ENCODE measurements at regions not wholly inside any gene's neighbourhood (a gene's known extent, or its start where the extent isn't known, plus 50 kb on each side); places are given as distances from the start of the nearest gene placed in this dataset.
A peak's percentile ranks its signal among the peaks of the same experiment; 100 is the strongest.
"Not testable (repeated sequence)": the region's sequence is repeated elsewhere in the genome, so short reads cannot be mapped to it uniquely, and the experiment has no call there.

GRCh38 chr15:96199111-96199510 is 131.4 kb upstream of the NR2F2 start:
- TF ChIP-seq, protein P1, sequence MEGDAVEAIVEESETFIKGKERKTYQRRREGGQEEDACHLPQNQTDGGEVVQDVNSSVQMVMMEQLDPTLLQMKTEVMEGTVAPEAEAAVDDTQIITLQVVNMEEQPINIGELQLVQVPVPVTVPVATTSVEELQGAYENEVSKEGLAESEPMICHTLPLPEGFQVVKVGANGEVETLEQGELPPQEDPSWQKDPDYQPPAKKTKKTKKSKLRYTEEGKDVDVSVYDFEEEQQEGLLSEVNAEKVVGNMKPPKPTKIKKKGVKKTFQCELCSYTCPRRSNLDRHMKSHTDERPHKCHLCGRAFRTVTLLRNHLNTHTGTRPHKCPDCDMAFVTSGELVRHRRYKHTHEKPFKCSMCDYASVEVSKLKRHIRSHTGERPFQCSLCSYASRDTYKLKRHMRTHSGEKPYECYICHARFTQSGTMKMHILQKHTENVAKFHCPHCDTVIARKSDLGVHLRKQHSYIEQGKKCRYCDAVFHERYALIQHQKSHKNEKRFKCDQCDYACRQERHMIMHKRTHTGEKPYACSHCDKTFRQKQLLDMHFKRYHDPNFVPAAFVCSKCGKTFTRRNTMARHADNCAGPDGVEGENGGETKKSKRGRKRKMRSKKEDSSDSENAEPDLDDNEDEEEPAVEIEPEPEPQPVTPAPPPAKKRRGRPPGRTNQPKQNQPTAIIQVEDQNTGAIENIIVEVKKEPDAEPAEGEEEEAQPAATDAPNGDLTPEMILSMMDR (IDR thresholded peaks at IDR 0.05), result no peak
- no peak overlapping the region for H3K4me3 ChIP-seq
- intact Hi-C loops (cut with DNase I), result no loop called here
- no peaks in the 10 kb centered on the region for H3K9me3 ChIP-seq
- DNase-seq (no peak), ATAC-seq (no peak)
- H3K36me3 ChIP-seq, result no peaks in the 10 kb centered on the region
- H3K4me1 ChIP-seq, result no peaks in the 10 kb centered on the region
- no peak overlapping the region for H3K27ac ChIP-seq
- H3K27me3 ChIP-seq (ENCODE audit: low read depth), result no peaks in the 10 kb centered on the region

DNA sequence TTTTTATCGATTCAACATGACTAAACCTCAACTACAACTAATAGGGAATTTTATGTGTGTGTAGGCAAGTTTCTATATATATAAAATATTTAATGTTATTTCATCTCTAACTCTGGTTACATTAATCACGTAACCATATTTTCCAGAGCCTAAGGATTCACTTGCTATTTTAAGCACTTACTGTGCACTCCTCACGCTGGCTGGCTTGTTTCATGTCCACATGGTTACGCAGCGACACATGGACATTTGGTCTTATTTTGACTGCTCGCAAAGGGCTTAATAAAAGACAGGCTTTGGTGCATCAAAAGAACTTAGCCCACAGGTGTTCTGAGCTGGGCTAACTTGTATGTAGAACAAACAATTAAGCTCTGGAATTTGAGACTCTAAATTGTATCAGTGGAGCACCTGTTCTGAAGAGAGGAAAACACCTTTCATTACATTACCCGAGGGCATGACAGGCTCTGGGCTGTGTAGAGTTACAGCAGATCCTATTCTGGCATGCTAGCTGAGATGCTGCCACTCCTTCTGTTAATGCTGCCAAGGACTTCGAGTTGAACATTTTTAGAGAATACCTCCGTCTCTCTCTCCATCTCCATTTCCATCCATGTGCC is 130.0 kb upstream of the NR2F2 start:
- H3K4me1 ChIP-seq, result no peaks in the 10 kb centered on the region
- H3K27ac ChIP-seq, result no peak overlapping the region
- no peak for DNase-seq
- no peaks in the 10 kb centered on the region for H3K36me3 ChIP-seq
- TF ChIP-seq, protein P1 (IDR thresholded peaks at IDR 0.05), result no peak
- no peaks in the 10 kb centered on the region for H3K27me3 ChIP-seq (ENCODE audit: low read depth)
- intact Hi-C loops (cut with DNase I), result no loop called here
- no peaks in the 10 kb centered on the region for H3K9me3 ChIP-seq
- ATAC-seq, result no peak
- no peak overlapping the region for H3K4me3 ChIP-seq

DNA sequence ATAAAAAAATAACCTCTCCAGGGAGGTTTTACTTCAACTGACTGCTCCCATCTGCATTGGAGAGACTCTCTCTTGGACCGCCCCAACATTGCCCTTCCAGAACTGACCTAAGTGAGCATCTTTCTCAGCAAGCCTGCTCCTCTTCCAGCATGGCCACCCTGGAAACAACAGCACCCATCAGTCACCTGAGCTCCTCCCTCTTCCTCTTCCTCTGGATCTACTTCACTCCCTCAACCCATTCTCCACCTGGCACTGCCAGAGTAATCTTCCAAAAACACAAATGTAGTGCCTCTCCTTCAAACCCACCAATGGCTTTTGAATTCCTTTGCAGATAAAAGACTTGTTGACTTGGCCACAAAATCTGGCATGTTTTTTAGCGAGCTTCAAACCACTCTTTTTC is 128.8 kb upstream of the NR2F2 start:
- ATAC-seq, result no peak

GRCh38 chr15:96205588-96205987 is 124.9 kb upstream of the NR2F2 start:
- H3K4me1 ChIP-seq; H3K27me3 ChIP-seq (ENCODE audit: low read depth); H3K27ac ChIP-seq; intact Hi-C loops (cut with DNase I); H3K9me3 ChIP-seq; H3K36me3 ChIP-seq; DNase-seq; ATAC-seq; H3K4me3 ChIP-seq: not testable (repeated sequence)

More for the DNA sequence above, 128.8 kb upstream of the NR2F2 start:
- no peak overlapping the region for H3K4me3 ChIP-seq
- no peak for DNase-seq
- no peaks in the 10 kb centered on the region for H3K9me3 ChIP-seq
- no peaks in the 10 kb centered on the region for H3K27me3 ChIP-seq (ENCODE audit: low read depth)
- intact Hi-C loops (cut with DNase I), result no loop called here
- no peaks in the 10 kb centered on the region for H3K36me3 ChIP-seq
- TF ChIP-seq, protein P1 (IDR thresholded peaks at IDR 0.05), result no peak
- no peak overlapping the region for H3K27ac ChIP-seq
- H3K4me1 ChIP-seq, result no peaks in the 10 kb centered on the region

- no peak overlapping the region for H3K27ac ChIP-seq
Observed at GRCh38 chr15:96207377-96208006, 123.0 kb upstream of the NR2F2 start.

DNA sequence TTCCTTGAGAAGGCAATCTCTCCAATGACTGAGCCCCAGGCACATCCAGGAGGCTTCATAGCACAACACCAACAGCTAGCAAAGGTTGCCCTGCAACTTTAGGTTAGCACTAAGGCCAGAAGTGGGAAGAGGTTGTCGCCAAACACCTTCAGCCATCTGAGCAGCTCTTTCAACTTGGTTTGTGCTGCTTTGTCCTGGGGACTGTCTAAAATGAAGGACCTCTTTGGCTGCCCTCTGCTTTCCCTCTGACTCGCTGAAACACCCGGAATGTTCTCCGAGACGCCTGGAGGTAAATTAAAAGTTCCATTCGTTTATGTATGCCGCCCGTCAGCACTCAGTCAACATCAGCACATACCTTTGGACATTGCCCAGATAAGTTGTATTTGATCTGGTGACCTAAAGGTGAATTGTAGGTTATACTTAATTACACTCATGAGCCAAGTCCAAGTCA is 121.2 kb upstream of the NR2F2 start:
- Histone ChIP-seq H3K27ac (no peak overlapping the region), H3K9me3 (no peaks in the 10 kb centered on the region), H3K4me3 (no peak overlapping the region), H3K4me1 (no peaks in the 10 kb centered on the region), H3K27me3 (ENCODE audit: low read depth) (no peaks in the 10 kb centered on the region), H3K36me3 (no peaks in the 10 kb centered on the region)
- TF ChIP-seq, protein P1 (IDR thresholded peaks at IDR 0.05), result no peak
- intact Hi-C loops (cut with DNase I), result no loop called here
- ATAC-seq, result peak; percentile 38 to 55
- no peak for DNase-seq

More at GRCh38 chr15:96207377-96208006, 123.0 kb upstream of the NR2F2 start:
- Histone ChIP-seq H3K9me3 (no peaks in the 10 kb centered on the region), H3K4me1 (no peaks in the 10 kb centered on the region), H3K27me3 (ENCODE audit: low read depth) (no peaks in the 10 kb centered on the region), H3K36me3 (no peaks in the 10 kb centered on the region), H3K4me3 (no peak overlapping the region)
- intact Hi-C loops (cut with DNase I), result no loop called here
- TF ChIP-seq, protein P1 (IDR thresholded peaks at IDR 0.05), result no peak
- DNase-seq (no peak), ATAC-seq (no peak)

Data from lower lobe of right lung (tissue), 2 donors.